Right atrium auricular region (tissue), 2 donors: ENCODE measurements at regions not wholly inside any gene's neighbourhood (a gene's known extent, or its start where the extent isn't known, plus 50 kb on each side); places are given as distances from the start of the nearest gene placed in this dataset.

Experiments used
- DNase-seq: peaks from one replicate; pipeline ENCODE4 v3.0.0-alpha.2; 2019; ENCODE audit warnings: low spot score
- H3K27ac ChIP-seq, 2 donors: fragments of 200-600 bp; sonication (generic); 1 replicate in 1 of 2; 2 replicates in 1 of 2; pipeline ENCODE4 v1.5.1; 2016 to 2019
- H3K27me3 ChIP-seq, 2 donors: fragments of 200-600 bp; sonication (generic); one replicate each; pipeline versions ENCODE4 v1.5.1 to v1.6.0; 2017 to 2019
- H3K36me3 ChIP-seq: fragments of 200-600 bp; sonication (generic); one replicate; pipeline ENCODE4 v1.5.1; 2016
- H3K4me1 ChIP-seq, 2 donors: fragments of 200-600 bp; sonication (generic); one replicate each; pipeline versions ENCODE4 v1.5.1 to v1.6.0; 2017 to 2019
- H3K4me3 ChIP-seq, 2 donors: fragments of 200-600 bp; sonication (generic); 1 replicate in 1 of 2; 2 replicates in 1 of 2; pipeline ENCODE4 v1.5.1; 2017 to 2019; ENCODE audit warnings: mild to moderate bottlenecking in 1 of 2, moderate library complexity in 1 of 2
- H3K9me3 ChIP-seq, 2 donors: fragments of 200-600 bp; sonication (generic); one replicate each; pipeline ENCODE4 v1.5.1; 2019
- CTCF ChIP-seq, 2 donors: fragments of 200-600 bp; sonication (generic); IDR thresholded peaks; one replicate each; pipeline ENCODE4 v1.5.1; 2019; ENCODE audit warnings: antibody characterized with exemption in 2 of 2

GRCh38 chr1:239483391-239483790 lies 97.0 kb downstream of the CHRM3 start:
- Histone ChIP-seq H3K4me1 (no peaks in the 10 kb centered on the region), H3K4me3 (no peak overlapping the region), H3K27me3 (no peaks in the 10 kb centered on the region), H3K27ac (no peak overlapping the region), H3K9me3 (peaks cover 0 to 20% of the 10 kb centered on the region in 2 donors), H3K36me3 (no peaks in the 10 kb centered on the region)
- no peak for TF ChIP-seq CTCF (IDR thresholded peaks at IDR 0.05)
- DNase-seq, result no peak

GRCh38 chr1:239493811-239494414 lies 107.5 kb downstream of the CHRM3 start:
- TF ChIP-seq CTCF (IDR thresholded peaks at IDR 0.05), result no peak
- H3K4me3 ChIP-seq, result no peak overlapping the region
- no peaks in the 10 kb centered on the region for H3K36me3 ChIP-seq
- no peaks in the 10 kb centered on the region for H3K9me3 ChIP-seq
- H3K4me1 ChIP-seq, result no peaks in the 10 kb centered on the region
- H3K27me3 ChIP-seq, result no peaks in the 10 kb centered on the region
- no peak for DNase-seq
- H3K27ac ChIP-seq, result no peak overlapping the region

GRCh38 chr1:239505094-239505493 lies 118.7 kb downstream of the CHRM3 start:
- H3K27me3 ChIP-seq, result no peaks in the 10 kb centered on the region
- H3K27ac ChIP-seq, result no peak overlapping the region
- H3K4me3 ChIP-seq, result no peak overlapping the region
- H3K4me1 ChIP-seq, result no peaks in the 10 kb centered on the region
- DNase-seq, result no peak
- no peak for TF ChIP-seq CTCF (IDR thresholded peaks at IDR 0.05)
- H3K9me3 ChIP-seq, result peaks cover 0 to 16% of the 10 kb centered on the region in 2 donors
- no peaks in the 10 kb centered on the region for H3K36me3 ChIP-seq

- no peaks in the 10 kb centered on the region for H3K36me3 ChIP-seq
These were observed 121.5 kb downstream of the CHRM3 start for GRCh38 chr1:239507826-239508225.

GRCh38 chr1:239511875-239512274 lies 125.5 kb downstream of the CHRM3 start:
- H3K9me3 ChIP-seq, result peaks cover 0 to 4% of the 10 kb centered on the region in 2 donors
- no peak for TF ChIP-seq CTCF (IDR thresholded peaks at IDR 0.05)
- H3K27ac ChIP-seq, result no peak overlapping the region
- H3K4me3 ChIP-seq, result no peak overlapping the region
- no peaks in the 10 kb centered on the region for H3K27me3 ChIP-seq
- H3K4me1 ChIP-seq, result no peaks in the 10 kb centered on the region
- H3K36me3 ChIP-seq, result no peaks in the 10 kb centered on the region
- DNase-seq, result no peak

More at GRCh38 chr1:239507826-239508225, 121.5 kb downstream of the CHRM3 start:
- TF ChIP-seq CTCF (IDR thresholded peaks at IDR 0.05), result no peak
- Histone ChIP-seq H3K9me3 (peaks cover 0 to 16% of the 10 kb centered on the region in 2 donors), H3K4me3 (no peak overlapping the region), H3K27me3 (no peaks in the 10 kb centered on the region), H3K4me1 (no peaks in the 10 kb centered on the region), H3K27ac (no peak overlapping the region)
- DNase-seq, result no peak

- Histone ChIP-seq H3K27me3 (no peaks in the 10 kb centered on the region), H3K36me3 (no peaks in the 10 kb centered on the region), H3K4me3 (no peak overlapping the region), H3K4me1 (no peaks in the 10 kb centered on the region), H3K9me3 (no peaks in the 10 kb centered on the region), H3K27ac (no peak overlapping the region)
- no peak for TF ChIP-seq CTCF (IDR thresholded peaks at IDR 0.05)
- DNase-seq, result no peak
These were observed 130.2 kb downstream of the CHRM3 start for GRCh38 chr1:239516579-239516978.
